ENCODE measurements at regions not wholly inside any gene's neighbourhood (a gene's known extent, or its start where the extent isn't known, plus 50 kb on each side); places are given as distances from the start of the nearest gene placed in this dataset.

GRCh38 chr1:229710746-229711145, 84.7 kb downstream of the URB2 start:
- TF ChIP-seq ZFX (IDR thresholded peaks at IDR 0.05), result no peak
- peak; percentile 10; the same call in 1 of the 2 replicates for TF ChIP-seq CTCF (conservative IDR thresholded peaks at IDR 0.05)
- H3K27ac ChIP-seq, result no peak overlapping the region

- TF ChIP-seq CTCF (conservative IDR thresholded peaks at IDR 0.05) (no peak), ZFX (IDR thresholded peaks at IDR 0.05) (no peak)
- H3K27ac ChIP-seq, result no peak overlapping the region
Measured at GRCh38 chr1:229714306-229714705, 88.3 kb downstream of the URB2 start.

GRCh38 chr1:229714964-229715603, 89.0 kb downstream of the URB2 start:
- peak; percentile 90 for TF ChIP-seq CTCF (conservative IDR thresholded peaks at IDR 0.05)
- no peak for TF ChIP-seq ZFX (IDR thresholded peaks at IDR 0.05)
- H3K27ac ChIP-seq, result peak overlapping the region; percentile 43

GRCh38 chr1:229716069-229716468, 90.0 kb downstream of the URB2 start:
- TF ChIP-seq CTCF (conservative IDR thresholded peaks at IDR 0.05) (no peak), ZFX (IDR thresholded peaks at IDR 0.05) (no peak)
- H3K27ac ChIP-seq, result peak overlapping the region; percentile 43; the same call in 1 of the 2 replicates

GRCh38 chr1:229716704-229717103, 90.7 kb downstream of the URB2 start:
- no peak for TF ChIP-seq CTCF (conservative IDR thresholded peaks at IDR 0.05)
- no peak for TF ChIP-seq ZFX (IDR thresholded peaks at IDR 0.05)
- H3K27ac ChIP-seq, result no peak overlapping the region

- TF ChIP-seq CTCF (conservative IDR thresholded peaks at IDR 0.05), result no peak
- peak overlapping the region; percentile 30 for H3K27ac ChIP-seq
Measured at GRCh38 chr1:229717786-229718576, 91.9 kb downstream of the URB2 start.

DNA sequence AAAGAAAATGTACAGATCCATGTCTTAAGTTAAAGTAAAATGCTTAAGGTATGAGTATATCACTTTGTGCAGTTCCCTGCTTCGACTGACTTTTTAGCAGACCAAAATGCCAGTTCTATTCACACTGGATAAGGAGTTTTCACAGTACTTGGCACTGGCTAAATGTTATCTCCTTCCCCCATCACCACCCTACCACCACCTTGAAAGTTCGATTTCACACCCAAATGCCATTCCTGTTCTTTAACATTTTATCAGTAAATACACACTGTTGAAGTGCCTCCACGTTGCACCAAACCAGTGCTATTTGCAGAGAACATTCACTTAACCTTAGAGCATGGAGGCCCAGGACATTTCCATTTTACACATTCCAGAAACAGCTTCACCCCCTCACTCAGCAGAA, 100.0 kb downstream of the URB2 start:
- no peak overlapping the region for H3K27ac ChIP-seq
- no peak for TF ChIP-seq ZFX (IDR thresholded peaks at IDR 0.05)
- no peak for TF ChIP-seq CTCF (conservative IDR thresholded peaks at IDR 0.05)
